ENCODE measurements at regions not wholly inside any gene's neighbourhood (a gene's known extent, or its start where the extent isn't known, plus 50 kb on each side); places are given as distances from the start of the nearest gene placed in this dataset.

DNA sequence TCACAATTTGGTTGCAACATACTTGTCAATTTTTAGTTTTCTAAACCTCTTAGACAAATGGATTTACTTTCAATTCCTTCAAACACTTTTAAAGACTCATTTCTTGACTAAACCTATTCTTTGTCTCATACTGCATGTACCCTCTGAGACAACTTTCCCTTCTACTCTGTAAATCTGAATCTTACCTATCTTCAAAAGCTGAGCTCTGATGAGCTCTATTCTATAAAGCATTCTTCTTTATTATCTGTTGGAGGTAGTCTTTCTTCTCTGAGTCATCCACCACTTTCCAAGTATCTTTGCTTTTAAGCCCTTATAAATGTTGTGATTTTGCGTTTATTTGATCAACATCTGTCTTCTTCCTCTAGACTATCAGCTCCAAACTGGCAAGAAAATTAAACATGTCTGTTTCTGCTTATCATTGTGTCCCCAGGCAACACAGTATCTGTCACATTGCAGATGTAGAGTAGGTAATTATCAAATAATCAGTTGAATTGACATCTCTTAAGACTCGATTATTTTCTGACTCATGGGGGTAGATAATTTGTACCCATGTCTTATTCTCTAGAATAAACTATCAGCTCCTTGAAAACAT, 265.6 kb upstream of the FAR2 start:
- no peak overlapping the region for H3K4me3 Mint-ChIP-seq
- ATAC-seq = no peak
- no peak for DNase-seq
- POLR2A ChIA-PET = no interaction called here
- peaks cover 0 to 11% (median 1%) of the 10 kb centered on the region in 5 donors for H3K27me3 Mint-ChIP-seq
- H3K27ac Mint-ChIP-seq = no peak overlapping the region
- no peaks in the 10 kb centered on the region for H3K4me1 Mint-ChIP-seq
- H3K9me3 Mint-ChIP-seq = peaks cover 0 to 2% (median 0%) of the 10 kb centered on the region in 9 donors
- H3K36me3 Mint-ChIP-seq = no peaks in the 10 kb centered on the region

DNA sequence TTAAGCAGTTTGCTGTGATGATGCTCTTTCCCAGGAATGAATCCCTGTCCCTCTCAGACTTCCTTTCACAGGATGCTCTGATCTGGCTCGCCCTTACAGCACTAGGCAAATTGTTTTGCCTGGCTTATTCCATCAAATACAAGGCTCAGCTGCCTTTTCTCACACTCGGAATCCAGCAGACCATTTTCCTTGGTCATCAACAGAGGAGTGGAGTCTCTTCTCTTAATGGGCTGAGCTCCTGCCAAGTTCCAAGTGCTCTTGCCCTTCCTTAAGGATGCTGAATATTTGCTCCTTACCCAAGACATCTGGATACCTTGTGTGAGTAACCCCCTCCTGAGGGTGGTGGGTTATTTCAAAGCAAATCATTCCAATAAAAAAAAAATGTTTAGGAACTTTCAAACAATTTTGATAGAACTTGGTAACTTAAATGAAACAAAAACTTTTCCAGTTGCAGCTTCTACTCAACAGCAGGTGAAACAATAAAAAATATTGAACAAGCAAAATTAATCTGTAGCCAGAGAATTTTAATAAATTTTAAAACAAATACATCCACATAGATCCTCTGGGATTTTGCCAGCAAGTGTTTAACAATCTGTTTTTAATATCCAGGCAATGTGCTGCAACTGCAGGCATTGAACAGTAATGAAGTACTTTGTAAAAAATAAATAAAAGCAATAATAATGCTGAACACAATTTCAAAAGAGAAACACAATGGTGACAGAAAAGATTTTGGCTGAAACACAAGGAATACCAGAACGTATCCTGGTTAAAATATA, 264.0 kb upstream of the FAR2 start:
- peaks cover 0 to 11% (median 1%) of the 10 kb centered on the region in 5 donors for H3K27me3 Mint-ChIP-seq
- ATAC-seq = no peak
- POLR2A ChIA-PET = no interaction called here

DNA sequence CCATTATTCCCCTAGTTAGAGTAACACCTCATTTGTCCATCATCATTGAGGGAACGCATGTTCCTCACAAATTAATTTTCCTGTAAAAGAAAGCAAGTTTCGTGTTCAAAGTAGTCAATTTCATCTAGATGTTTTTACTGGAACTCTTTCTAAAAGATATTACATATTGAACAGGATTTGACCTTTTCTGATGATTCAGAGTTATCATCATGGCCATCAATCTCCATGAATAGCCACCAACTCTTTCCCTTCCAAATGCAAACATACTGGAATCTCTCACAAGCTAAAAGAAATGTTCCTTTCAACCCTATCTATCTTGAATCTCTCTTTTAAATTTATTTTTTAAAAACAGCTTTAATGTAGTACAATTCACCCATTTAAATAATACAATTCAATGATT, 263.1 kb upstream of the FAR2 start:
- no peak for ATAC-seq
- no peak for DNase-seq
- Mint-ChIP-seq H3K4me1 (no peaks in the 10 kb centered on the region), H3K27ac (no peak overlapping the region), H3K27me3 (peaks cover 0 to 17% (median 1%) of the 10 kb centered on the region in 5 donors), H3K36me3 (no peaks in the 10 kb centered on the region), H3K4me3 (no peak overlapping the region), H3K9me3 (peaks cover 0 to 4% (median 0%) of the 10 kb centered on the region in 9 donors)
- POLR2A ChIA-PET = no interaction called here

More for the DNA sequence above, 264.0 kb upstream of the FAR2 start:
- no peak for DNase-seq
- no peak overlapping the region for H3K4me3 Mint-ChIP-seq
- H3K9me3 Mint-ChIP-seq = peaks cover 0 to 4% (median 0%) of the 10 kb centered on the region in 9 donors
- no peaks in the 10 kb centered on the region for H3K4me1 Mint-ChIP-seq
- no peaks in the 10 kb centered on the region for H3K36me3 Mint-ChIP-seq
- no peak overlapping the region for H3K27ac Mint-ChIP-seq

DNA sequence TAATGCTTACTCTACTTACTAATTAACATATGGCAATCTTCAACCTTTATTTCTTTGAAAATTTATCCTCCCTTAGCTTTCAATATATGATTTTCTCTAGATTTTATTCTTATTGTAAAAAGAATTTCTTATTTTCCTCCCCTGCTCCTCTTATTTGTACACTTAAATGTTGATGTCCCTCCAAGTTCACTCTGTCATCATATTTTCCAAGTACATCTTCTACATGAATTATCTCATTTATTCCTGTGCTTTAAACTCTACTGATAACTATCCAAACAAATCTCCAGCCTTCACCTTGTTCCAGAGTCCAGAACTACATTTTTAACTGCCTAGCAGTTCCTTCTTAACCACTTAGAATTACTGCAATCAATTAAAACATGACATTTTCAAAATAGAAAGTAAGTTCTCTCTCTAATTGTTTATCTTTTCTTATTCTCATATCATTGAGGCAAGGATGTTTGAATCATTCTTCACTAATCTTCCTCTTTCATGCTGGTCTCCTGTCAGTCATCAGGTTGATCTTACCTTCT, 261.6 kb upstream of the FAR2 start:
- Mint-ChIP-seq H3K4me1 (no peaks in the 10 kb centered on the region), H3K27me3 (peaks cover 0 to 10% (median 1%) of the 10 kb centered on the region in 5 donors), H3K36me3 (no peaks in the 10 kb centered on the region), H3K4me3 (no peak overlapping the region), H3K9me3 (peaks cover 0 to 7% (median 0%) of the 10 kb centered on the region in 9 donors), H3K27ac (no peak overlapping the region)
- POLR2A ChIA-PET = no interaction called here
- DNase-seq (no peak), ATAC-seq (no peak)

DNA sequence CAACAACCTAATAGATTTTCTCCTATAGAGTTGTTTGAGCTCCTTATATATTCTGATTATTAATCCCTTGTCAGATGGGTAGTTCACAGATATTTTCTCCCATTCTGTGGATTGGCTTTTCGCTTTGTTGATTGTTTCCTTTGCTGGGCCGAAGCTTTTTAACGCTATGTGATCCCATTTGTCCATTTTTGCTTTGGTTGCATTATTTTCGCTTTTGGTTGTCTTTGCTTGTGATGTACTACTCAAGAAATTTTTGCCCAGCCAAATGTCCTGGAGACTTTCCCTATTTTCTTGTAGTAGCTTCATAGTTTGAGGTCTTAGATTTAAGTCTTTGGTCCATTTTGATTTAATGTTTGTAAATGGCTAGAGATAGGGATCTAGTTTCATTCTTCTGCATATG, 258.4 kb upstream of the FAR2 start:
- Mint-ChIP-seq H3K36me3 (no peaks in the 10 kb centered on the region), H3K9me3 (peaks cover 0 to 7% (median 0%) of the 10 kb centered on the region in 9 donors), H3K27ac (no peak overlapping the region), H3K4me3 (no peak overlapping the region), H3K4me1 (no peaks in the 10 kb centered on the region), H3K27me3 (peaks cover 0 to 10% (median 1%) of the 10 kb centered on the region in 5 donors)
- POLR2A ChIA-PET = no interaction called here
- ATAC-seq = no peak
- no peak for DNase-seq

DNA sequence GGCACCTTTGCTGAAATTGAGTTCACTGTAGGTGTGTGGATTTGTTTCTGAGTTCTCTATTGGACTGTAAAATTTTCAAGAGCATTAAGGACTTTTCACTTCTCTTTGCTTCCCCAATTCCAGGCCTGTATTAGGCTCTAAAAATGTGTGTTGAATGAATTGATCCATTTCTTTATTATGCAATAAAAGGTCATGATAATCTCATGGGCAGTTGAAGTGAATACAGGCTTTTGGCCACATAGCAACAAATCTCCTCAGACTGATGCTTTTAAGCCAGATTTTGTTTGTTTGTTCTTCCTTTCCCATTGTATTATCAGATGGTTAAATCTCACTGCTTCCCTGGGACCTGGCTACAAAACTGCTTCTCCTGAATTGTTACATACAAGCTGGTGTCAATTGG, 258.0 kb upstream of the FAR2 start:
- Mint-ChIP-seq H3K36me3 (no peaks in the 10 kb centered on the region), H3K27me3 (peaks cover 0 to 10% (median 1%) of the 10 kb centered on the region in 5 donors), H3K4me1 (no peaks in the 10 kb centered on the region), H3K27ac (no peak overlapping the region), H3K4me3 (no peak overlapping the region), H3K9me3 (peaks cover 0 to 7% (median 0%) of the 10 kb centered on the region in 9 donors)
- POLR2A ChIA-PET = no interaction called here
- ATAC-seq (no peak), DNase-seq (no peak)

DNA sequence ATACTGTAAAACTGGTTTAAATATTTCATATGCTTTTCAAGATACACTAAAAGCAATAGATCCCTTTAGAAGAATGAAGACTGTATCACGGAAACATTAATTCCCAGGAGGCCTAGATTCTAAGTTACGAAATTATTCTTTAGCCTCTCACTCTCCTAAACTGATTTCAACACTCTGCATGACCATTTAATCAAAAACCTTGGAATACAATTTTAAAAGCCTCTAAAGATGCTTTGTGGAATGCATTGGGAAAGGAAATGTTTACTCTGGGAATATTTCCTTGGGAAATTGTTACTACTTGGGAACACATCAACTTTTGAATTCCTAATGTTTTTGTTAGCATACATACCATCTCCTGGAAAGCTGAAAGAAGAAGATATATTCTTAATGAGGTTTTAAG, 255.7 kb upstream of the FAR2 start:
- DNase-seq (no peak), ATAC-seq (no peak)
- Mint-ChIP-seq H3K36me3 (no peaks in the 10 kb centered on the region), H3K27ac (no peak overlapping the region), H3K27me3 (peaks cover 0 to 10% (median 2%) of the 10 kb centered on the region in 5 donors), H3K9me3 (peaks cover 0 to 14% (median 7%) of the 10 kb centered on the region in 9 donors), H3K4me1 (no peaks in the 10 kb centered on the region), H3K4me3 (no peak overlapping the region)
- POLR2A ChIA-PET = no interaction called here

DNA sequence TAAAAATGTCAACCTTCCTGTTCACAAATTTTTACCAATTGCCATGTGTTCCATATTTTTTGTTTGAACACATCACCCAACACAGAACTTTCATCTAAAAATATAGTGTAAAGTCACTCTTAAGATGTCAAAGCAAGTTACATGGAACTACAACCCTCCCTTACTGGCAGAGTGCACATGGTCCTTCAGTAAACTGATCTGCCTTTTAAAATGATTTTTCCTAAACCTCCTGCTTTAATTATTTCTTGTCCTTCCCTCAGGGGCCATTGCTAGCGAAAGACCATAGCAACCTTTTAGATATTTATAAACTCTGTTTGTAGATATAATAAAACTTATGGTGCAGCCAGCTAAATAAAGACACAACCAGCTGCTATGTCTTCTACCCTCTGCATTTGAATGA, 255.2 kb upstream of the FAR2 start:
- no peaks in the 10 kb centered on the region for H3K4me1 Mint-ChIP-seq
- no peak overlapping the region for H3K4me3 Mint-ChIP-seq
- POLR2A ChIA-PET = no interaction called here
- no peak overlapping the region for H3K27ac Mint-ChIP-seq
- H3K9me3 Mint-ChIP-seq = peaks cover 0 to 14% (median 8%) of the 10 kb centered on the region in 9 donors
- ATAC-seq (no peak), DNase-seq (no peak)
- no peaks in the 10 kb centered on the region for H3K36me3 Mint-ChIP-seq
- peaks cover 0 to 10% (median 2%) of the 10 kb centered on the region in 5 donors for H3K27me3 Mint-ChIP-seq

DNA sequence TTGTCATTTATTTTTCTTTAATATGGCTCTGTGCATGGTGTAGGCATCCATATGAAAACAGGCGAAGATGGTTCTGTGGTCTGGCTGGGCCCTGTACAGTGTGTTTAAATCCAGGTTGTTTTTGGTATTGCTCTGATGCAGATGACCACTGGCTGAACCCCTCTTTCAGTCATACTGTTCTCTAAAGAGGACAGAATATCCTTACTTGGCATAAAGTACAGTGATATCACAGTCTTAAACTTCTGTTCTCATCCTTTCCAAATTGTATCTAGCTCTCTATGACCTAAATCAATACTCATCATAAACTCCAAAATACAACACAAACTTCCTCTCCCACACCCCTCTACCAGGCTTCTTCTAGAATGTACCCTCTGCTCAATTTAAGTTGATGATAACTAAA, 252.7 kb upstream of the FAR2 start:
- H3K27me3 Mint-ChIP-seq = peaks cover 0 to 6% (median 0%) of the 10 kb centered on the region in 5 donors
- peaks cover 0 to 28% (median 10%) of the 10 kb centered on the region in 9 donors for H3K9me3 Mint-ChIP-seq
- H3K36me3 Mint-ChIP-seq = peaks cover 0 to 14% (median 0%) of the 10 kb centered on the region in 3 donors
- POLR2A ChIA-PET = no interaction called here
- no peak for ATAC-seq
- no peak overlapping the region for H3K27ac Mint-ChIP-seq
- no peak overlapping the region for H3K4me3 Mint-ChIP-seq
- DNase-seq = no peak
- no peaks in the 10 kb centered on the region for H3K4me1 Mint-ChIP-seq

DNA sequence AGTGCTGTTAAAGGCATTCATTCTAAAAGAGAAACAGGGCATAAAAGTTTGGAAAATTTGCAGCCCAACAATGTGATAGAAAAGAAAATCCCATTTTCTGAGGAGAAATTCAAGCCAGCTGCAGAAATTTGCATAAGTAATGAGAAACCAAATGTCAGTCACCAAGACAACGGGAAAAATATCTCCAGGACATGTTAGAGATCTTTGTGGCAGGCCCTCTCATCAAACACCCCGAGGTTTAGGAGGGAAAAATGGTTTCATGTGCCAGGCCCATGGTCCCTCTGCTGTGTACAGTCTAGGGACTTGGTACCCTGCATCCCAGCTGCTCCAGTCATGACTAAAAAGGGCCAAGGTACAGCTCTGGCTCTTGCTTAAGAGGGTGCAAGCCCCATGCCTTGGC, 251.0 kb upstream of the FAR2 start:
- DNase-seq = no peak
- Mint-ChIP-seq H3K36me3 (peaks cover 0 to 14% (median 2%) of the 10 kb centered on the region in 3 donors), H3K27ac (no peak overlapping the region), H3K27me3 (peaks cover 0 to 6% (median 0%) of the 10 kb centered on the region in 5 donors), H3K4me1 (no peaks in the 10 kb centered on the region), H3K4me3 (no peak overlapping the region), H3K9me3 (peaks cover 0 to 38% (median 17%) of the 10 kb centered on the region in 9 donors)
- no peak for ATAC-seq
- POLR2A ChIA-PET = no interaction called here

DNA sequence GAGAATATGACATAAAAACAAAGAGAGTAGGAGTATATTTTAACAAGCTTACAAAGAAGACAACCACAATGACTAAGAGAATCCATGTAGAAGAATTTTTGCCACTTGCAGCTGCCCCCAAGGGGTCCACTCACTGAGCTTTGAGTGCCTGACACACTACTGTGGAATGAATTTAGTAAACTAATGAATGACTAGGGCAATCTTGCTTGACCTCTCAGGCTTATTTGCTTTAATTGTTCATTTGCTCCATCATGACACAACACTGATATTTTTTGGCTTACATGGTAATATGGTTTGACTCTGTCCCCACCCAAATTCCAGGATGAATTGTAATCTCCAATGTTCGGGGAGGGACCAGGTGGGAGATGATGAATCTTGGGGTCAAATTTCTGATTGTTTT, 249.1 kb upstream of the FAR2 start:
- Mint-ChIP-seq H3K4me1 (no peaks in the 10 kb centered on the region), H3K4me3 (no peak overlapping the region), H3K27ac (no peak overlapping the region), H3K27me3 (peaks cover 0 to 11% (median 0%) of the 10 kb centered on the region in 5 donors), H3K9me3 (peaks cover 5 to 39% (median 18%) of the 10 kb centered on the region in 9 donors), H3K36me3 (peaks cover 0 to 20% (median 2%) of the 10 kb centered on the region in 3 donors)
- DNase-seq (no peak), ATAC-seq (no peak)
- POLR2A ChIA-PET = no interaction called here

DNA sequence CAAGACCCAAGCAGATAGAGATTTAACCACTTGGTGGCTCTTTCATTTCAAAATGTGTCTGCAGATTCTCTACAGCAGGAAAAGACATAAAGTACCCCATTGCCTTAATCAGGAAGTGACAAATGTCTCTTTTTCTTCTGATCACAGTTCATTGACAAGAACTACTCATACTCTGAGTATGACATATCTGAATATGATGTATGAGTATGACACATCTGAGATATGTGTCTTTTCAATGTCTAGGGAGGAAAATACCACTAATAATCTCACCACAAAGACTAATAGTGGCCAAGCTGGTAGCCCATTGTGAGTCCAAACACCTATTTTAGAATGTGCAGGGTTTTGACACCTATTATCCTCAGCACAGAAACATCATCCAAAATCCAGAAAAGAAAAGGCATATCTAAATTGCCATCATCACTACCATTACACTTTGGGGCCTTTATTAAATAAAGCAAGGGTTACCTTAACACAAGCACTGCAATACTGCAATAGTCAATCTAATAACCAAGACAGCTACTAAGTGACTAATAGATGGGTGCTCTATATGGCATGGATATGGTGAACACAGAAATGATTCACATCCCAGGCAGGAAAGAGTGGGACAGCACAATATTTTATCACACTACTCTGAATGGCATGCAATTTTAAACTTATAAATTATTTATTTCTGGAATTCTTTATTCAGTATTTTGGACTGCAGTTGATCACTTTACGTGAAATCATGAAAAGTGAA, 243.7 kb upstream of the FAR2 start:
- ATAC-seq (no peak), DNase-seq (no peak)
- peaks cover 0 to 5% (median 0%) of the 10 kb centered on the region in 5 donors for H3K27me3 Mint-ChIP-seq
- H3K4me1 Mint-ChIP-seq = no peaks in the 10 kb centered on the region
- no peak overlapping the region for H3K4me3 Mint-ChIP-seq
- peaks cover 0 to 19% (median 2%) of the 10 kb centered on the region in 3 donors for H3K36me3 Mint-ChIP-seq
- POLR2A ChIA-PET = no interaction called here
- no peak overlapping the region for H3K27ac Mint-ChIP-seq
- peaks cover 12 to 50% (median 17%) of the 10 kb centered on the region in 9 donors for H3K9me3 Mint-ChIP-seq

DNA sequence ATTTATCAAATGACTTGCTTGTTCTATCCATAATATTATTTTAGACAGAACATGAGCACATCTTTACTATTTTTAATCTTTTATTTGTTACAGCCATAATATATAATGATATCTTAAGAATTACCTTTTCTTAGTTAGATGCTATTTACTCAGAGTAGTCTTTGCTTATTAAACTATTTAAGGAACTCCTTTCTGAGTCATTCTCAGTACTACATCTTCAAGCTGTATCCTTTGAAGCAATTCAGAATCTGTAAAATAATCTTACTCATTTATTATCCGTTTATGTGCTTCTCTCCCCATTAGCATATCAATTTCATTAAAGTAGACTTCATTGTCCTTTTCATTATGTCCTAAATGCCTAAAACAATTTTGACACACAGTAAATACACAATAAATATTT, 240.4 kb upstream of the FAR2 start:
- DNase-seq = no peak
- ATAC-seq = no peak
- H3K4me3 Mint-ChIP-seq = no peak overlapping the region
- peaks cover 12 to 47% (median 20%) of the 10 kb centered on the region in 9 donors for H3K9me3 Mint-ChIP-seq
- POLR2A ChIA-PET = no interaction called here
- peaks cover 0 to 22% (median 0%) of the 10 kb centered on the region in 3 donors for H3K36me3 Mint-ChIP-seq
- H3K27me3 Mint-ChIP-seq = peaks cover 0 to 2% (median 0%) of the 10 kb centered on the region in 5 donors
- no peaks in the 10 kb centered on the region for H3K4me1 Mint-ChIP-seq
- no peak overlapping the region for H3K27ac Mint-ChIP-seq
